Hypothalamus (tissue), 51 donors: ENCODE measurements at regions not wholly inside any gene's neighbourhood (a gene's known extent, or its start where the extent isn't known, plus 50 kb on each side); places are given as distances from the start of the nearest gene placed in this dataset.
"Not testable (repeated sequence)": the region's sequence is repeated elsewhere in the genome, so short reads cannot be mapped to it uniquely, and the experiment has no call there.

Source experiments
- DNase-seq, 51 donors: peaks; one replicate each; lab custom pipeline; 2025; lab: John Stamatoyannopoulos, UW

DNA sequence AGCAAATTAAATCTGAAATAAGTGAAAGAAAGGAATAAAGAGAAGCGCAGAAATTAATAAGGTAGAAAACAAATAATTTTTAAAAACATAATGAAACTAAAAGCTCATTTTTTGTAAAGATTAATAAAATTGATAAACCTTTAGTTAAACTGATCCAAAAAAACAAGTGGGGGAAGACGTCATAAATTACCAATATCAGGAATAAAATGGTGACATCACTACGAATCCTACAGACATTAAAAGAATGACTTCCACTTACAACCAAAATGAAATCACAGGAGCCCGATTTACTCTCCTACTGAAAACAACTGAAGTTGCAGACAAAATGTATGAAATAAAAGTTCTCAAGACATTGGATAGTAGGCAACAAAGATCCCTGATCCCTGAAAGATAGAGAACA, 68.1 kb upstream of the IFFO2 start:
- no peak for DNase-seq

DNA sequence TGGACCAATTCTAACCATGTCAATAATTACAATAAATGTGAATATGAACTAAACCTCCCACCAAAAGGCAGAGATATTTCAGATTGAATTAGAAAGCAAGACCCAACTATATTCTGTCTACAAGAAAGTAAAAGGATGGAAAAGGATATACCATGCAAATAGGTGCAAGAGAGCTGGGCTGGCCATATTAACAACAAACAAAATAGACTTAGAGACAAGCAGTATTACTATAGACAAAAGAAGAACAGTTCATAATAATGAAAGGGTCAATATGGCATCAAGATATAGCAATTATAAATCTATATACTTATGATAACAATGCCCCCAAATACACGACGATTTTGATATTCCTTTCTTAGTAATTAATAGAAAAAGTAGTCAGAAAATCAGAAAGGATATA, 67.3 kb upstream of the IFFO2 start:
- DNase-seq: no peak

GRCh38 chr1:19021845-19022244, 65.4 kb upstream of the IFFO2 start:
- no peak for DNase-seq

- not testable (repeated sequence) for DNase-seq
These were observed 62.8 kb upstream of the IFFO2 start for GRCh38 chr1:19019288-19019687.

- no peak for DNase-seq
These were observed 59.0 kb upstream of the IFFO2 start for GRCh38 chr1:19015476-19015875.

DNA sequence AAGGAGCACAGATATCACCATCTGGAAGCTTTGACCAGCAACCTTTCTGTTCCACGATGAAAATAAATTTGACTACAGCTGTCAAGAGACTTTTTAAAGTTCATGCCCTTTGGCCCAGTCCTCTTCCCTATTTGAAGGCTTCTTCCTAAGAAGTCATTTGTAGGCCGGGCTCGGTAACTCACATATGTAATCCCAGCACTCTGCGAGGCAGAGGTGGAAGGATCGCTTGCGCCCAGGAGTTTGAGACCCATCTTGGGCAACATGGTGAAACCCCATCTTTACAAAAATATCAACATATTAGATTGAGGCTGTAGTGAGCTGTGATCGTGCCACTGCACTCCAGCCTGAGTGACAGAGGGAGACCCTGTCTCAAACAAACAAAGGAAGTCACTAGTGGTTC, 58.3 kb upstream of the IFFO2 start:
- no peak for DNase-seq

DNA sequence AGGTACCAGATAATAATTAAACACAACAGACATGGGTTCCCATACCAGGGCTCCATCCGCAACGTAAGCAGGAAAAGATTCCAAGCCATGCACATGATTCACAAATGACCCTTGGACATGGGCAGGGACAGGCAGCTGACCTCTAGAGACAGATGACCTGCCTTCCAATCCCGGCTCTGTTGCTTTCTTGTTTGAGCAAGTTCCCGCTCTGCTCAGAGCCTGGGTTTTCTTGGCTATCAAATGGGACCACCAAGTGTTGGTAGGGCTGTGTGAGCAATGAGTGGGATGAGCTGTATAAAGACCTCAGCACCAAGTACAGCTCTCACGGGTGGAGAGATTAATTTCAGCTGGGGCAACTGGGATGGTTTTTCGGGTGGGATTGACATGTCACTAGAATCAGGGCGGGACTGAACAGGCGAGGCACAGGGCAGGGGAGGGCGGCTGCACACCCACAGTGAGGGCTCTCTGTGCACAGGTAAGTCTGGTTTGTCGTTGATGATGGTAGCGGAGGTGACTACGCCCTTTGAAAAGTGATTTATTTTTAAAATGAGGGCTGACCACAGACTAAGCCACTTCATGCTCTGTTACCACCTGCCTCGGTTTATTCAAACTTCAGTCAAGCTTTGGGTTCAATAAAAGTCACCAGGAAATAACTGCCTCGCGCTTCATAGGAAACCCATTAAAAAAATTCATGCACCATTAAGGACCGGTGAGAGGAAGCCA, 57.5 kb upstream of the IFFO2 start:
- no peak for DNase-seq

GRCh38 chr1:19011845-19012231, 55.4 kb upstream of the IFFO2 start:
- no peak for DNase-seq

- DNase-seq: peak in 26 of 51 donors; percentile 10 to 83 (median 37)
These were observed 54.7 kb upstream of the IFFO2 start for GRCh38 chr1:19010995-19011844.

- no peak for DNase-seq
These were observed 54.0 kb upstream of the IFFO2 start for GRCh38 chr1:19010503-19010902.

GRCh38 chr1:19009882-19010321, 53.4 kb upstream of the IFFO2 start:
- DNase-seq: no peak

DNA sequence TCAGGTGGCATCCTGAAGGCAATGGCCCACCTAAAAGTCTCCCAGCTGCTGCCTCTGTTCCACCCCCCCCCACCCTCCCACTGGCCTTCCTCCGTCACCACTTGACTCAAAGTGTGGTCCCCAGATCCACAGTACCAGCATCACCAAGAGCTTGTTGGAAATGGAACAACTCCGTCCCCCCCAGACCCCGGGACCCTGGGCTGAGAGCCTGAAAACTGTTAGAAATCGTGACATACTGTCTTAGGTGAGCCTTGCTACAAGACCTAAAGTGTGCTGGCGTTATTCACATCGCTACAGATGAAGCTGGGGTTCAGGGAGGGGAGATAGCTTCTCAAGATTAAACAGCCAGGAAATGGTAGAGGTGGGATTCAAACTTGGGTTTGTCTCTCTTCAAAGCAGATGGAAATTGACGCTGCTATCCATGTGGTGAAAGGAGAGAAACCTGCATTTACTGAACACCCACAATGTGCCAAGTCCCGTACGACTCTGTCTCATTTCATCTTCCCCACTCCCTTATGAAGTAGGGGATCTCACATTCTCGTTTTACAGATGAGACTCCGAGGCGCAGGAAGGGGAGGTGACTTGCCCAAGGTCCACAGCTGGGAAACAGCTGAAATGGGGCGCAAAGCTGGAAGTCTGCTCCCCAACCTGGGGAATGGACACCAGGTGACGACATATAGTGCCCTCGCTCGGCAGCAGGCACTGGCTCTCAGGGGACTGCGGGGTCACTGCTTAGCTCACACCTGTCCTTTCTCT, 52.8 kb upstream of the IFFO2 start:
- DNase-seq: no peak

DNA sequence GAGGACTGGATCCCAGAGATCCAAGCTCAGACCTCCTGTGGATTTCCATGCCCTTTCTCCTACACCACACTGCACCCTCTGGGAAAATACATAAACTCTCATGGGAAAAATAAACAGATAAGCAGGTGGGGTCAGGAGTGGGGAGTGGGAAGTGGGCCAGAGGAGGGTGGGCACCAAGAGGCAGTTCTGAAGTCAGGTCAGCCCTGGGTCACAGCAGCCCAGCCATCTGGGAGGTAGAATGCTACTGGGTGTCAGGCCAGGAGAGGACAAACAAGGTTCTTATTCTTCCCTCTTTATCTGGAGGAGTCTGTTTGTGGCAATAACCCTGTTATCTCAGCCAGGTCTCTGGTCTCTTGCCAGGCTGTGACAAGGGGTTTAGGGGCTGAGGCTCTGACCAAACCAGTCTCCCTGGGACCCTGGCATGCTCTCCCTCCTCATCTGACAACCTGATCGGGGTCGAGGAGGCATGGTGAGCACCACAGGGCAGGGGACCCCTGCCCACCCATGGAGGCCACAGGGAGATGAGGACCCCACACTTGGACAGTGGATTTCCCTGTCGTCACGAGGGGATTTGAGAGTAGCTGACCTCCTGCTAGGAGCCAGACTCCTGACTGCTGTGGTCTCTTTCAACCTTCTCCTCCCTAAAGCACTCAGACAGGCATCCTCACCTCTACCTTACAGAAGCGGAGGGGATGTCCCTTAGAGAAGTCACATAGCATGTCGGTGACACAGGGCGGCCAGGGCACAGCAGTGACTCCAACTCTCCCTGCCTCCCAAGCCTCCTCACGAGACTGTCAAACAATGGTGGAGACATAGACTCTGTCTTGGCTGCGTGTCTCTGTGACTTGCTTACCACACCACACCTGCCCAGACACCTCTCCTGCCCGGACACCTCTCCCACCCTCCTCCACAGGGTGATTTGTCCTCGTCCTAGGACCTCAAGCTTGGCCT, 51.3 kb upstream of the IFFO2 start:
- no peak for DNase-seq

DNA sequence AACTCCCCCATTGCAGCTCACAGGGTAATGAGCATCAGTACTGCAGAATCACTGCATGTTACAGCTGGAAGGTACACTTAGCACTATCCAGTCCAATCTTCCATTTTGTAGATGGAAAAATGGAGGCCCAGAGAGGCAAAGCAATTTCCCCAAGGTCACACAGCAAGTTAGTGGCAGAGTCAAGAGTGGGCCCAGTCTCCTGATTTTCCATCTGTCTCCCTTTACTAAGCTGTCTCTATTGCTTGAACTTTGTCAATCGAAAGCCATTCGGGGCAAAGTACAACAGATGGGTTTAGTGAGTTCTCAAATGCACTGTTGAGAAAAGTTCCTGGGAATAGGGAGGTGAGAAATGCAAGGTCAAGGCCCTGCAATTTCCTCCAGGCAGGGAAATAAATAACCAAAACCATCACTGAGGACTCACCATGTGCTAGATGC, 50.4 kb upstream of the IFFO2 start:
- no peak for DNase-seq
